GM12878 (cell line): ENCODE measurements at regions not wholly inside any gene's neighbourhood (a gene's known extent, or its start where the extent isn't known, plus 50 kb on each side); places are given as distances from the start of the nearest gene placed in this dataset.

Source experiments
- KDM1A ChIP-seq: fragments of 200-600 bp; sonication (generic); IDR thresholded peaks from 2 replicates; pipeline ENCODE4 v1.6.1; 2016; ENCODE audit warnings: borderline replicate concordance
- TF ChIP-seq, protein P1 (sequence below): IDR thresholded peaks from 2 replicates; pipeline ENCODE4 v1.6.1; 2012; ENCODE audit warnings: low read depth, low read length, improper control_type of control experiment
- TF ChIP-seq, protein P2 (sequence below), 3 experiments: IDR thresholded peaks in 2 of 3; conservative IDR thresholded peaks in 1 of 3; 2 replicates each; pipeline ENCODE4 v1.5.1; 2011; ENCODE audit warnings: low read depth in 3 of 3, low read length in 3 of 3, mild to moderate bottlenecking in 3 of 3, control low read depth in 2 of 3, moderate library complexity in 2 of 3, inconsistent platforms in 1 of 3, mixed read lengths in 1 of 3; ENCODE audit not compliant: control insufficient read depth in 2 of 3, insufficient read depth in 1 of 3; ENCODE audit errors: extremely low read depth in 1 of 3

DNA sequence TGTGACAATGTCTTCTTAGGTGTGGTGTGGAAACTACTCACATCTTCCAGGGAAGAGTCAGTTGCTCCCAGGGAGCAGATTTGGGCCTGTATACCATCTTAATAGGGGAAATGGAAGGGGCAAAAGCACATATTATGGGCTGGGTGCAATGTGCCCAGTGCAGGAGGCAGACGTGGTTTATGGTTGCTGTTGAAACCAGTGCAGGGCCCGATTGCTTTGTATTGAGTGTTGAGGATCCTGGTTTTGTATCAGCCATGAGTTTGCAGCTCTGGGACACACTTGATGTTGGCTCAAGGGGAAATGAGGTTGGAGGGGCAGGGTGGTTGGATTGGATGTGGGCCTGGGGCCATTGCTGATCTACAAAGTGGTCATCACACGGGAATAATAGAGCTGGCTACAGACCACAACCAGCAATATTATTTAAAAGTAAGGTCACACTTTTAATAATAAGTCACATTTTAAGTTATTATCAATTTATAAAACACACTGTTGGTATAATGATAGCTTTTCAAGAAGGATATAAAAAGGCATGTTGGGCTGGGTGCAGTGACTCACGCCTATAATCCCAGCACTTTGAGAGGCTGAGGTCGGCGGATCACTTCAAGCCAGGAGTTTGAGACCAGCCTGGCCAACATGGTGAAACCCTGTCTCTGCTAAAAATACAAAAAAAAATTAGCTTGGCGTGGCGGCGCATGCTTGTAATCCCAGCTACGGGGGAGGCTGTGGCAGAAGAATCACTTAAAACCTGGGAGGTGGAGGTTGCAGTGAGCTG, 302.4 kb downstream of the SEC14L1 start:
- TF ChIP-seq, protein P1, sequence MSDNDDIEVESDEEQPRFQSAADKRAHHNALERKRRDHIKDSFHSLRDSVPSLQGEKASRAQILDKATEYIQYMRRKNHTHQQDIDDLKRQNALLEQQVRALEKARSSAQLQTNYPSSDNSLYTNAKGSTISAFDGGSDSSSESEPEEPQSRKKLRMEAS: no peak
- no peak for TF ChIP-seq KDM1A
- TF ChIP-seq, protein P2, sequence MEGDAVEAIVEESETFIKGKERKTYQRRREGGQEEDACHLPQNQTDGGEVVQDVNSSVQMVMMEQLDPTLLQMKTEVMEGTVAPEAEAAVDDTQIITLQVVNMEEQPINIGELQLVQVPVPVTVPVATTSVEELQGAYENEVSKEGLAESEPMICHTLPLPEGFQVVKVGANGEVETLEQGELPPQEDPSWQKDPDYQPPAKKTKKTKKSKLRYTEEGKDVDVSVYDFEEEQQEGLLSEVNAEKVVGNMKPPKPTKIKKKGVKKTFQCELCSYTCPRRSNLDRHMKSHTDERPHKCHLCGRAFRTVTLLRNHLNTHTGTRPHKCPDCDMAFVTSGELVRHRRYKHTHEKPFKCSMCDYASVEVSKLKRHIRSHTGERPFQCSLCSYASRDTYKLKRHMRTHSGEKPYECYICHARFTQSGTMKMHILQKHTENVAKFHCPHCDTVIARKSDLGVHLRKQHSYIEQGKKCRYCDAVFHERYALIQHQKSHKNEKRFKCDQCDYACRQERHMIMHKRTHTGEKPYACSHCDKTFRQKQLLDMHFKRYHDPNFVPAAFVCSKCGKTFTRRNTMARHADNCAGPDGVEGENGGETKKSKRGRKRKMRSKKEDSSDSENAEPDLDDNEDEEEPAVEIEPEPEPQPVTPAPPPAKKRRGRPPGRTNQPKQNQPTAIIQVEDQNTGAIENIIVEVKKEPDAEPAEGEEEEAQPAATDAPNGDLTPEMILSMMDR (IDR thresholded peaks at IDR 0.05 in 2 of 3, conservative IDR thresholded peaks at IDR 0.05 in 1 of 3; ENCODE audit: control insufficient read depth in 2 of 3, extremely low read depth in 1 of 3, insufficient read depth in 1 of 3, low read depth in 3 of 3, low read length in 3 of 3): no peak
